Uterus (tissue), 3 donors: ENCODE measurements at regions not wholly inside any gene's neighbourhood (a gene's known extent, or its start where the extent isn't known, plus 50 kb on each side); places are given as distances from the start of the nearest gene placed in this dataset.

Experiments used
- DNase-seq, 2 donors: peaks; one replicate each; pipeline ENCODE4 v3.0.0-alpha.2; 2019 to 2020
- H3K27ac ChIP-seq, 2 donors: fragments of 200-600 bp; sonication (generic); 1 replicate in 1 of 2; 2 replicates in 1 of 2; pipeline ENCODE4 v1.5.1; 2016 to 2018
- H3K27me3 ChIP-seq, 2 donors: fragments of 200-600 bp; sonication (generic); one replicate each; pipeline ENCODE4 v1.5.1; 2018 to 2019; ENCODE audit warnings: control low read depth in 1 of 2
- H3K36me3 ChIP-seq, 2 donors: fragments of 200-600 bp; sonication (generic); one replicate each; pipeline ENCODE4 v1.5.1; 2019; ENCODE audit warnings: control low read depth in 1 of 2
- H3K4me1 ChIP-seq, 2 donors: fragments of 200-600 bp; sonication (generic); one replicate each; pipeline ENCODE4 v1.5.1; 2018 to 2019; ENCODE audit warnings: control low read depth in 1 of 2
- H3K4me3 ChIP-seq, 2 donors: fragments of 200-600 bp; sonication (generic); 1 replicate in 1 of 2; 2 replicates in 1 of 2; pipeline ENCODE4 v1.5.1; 2018 to 2019; ENCODE audit warnings: mild to moderate bottlenecking in 1 of 2
- H3K9me3 ChIP-seq, 2 donors: fragments of 200-600 bp; sonication (generic); one replicate each; pipeline ENCODE4 v1.5.1; 2019; ENCODE audit warnings: control low read depth in 1 of 2
- POLR2A ChIP-seq, 2 donors: fragments of 450-650 bp; IDR thresholded peaks; one replicate each; pipeline ENCODE4 v1.6.1; 2016; ENCODE audit warnings: antibody characterized with exemption in 2 of 2, mild to moderate bottlenecking in 1 of 2, moderate library complexity in 1 of 2
- intact Hi-C: fragments of 100-400 bp; cut with DNase I; formaldehyde crosslinking; loops from one replicate; pipeline ENCODE4 v1.15.1; 2023; ENCODE audit warnings: low total_unique reads
- TF ChIP-seq, protein P1 (sequence below), 4 experiments: fragments of 200-600 bp in 2 of 4; fragments of 450-650 bp in 2 of 4; sonication (generic) in 2 of 4; IDR thresholded peaks; one replicate each; pipeline ENCODE4 v1.5.1; 2016 to 2019; ENCODE audit warnings: antibody characterized with exemption in 4 of 4, mild to moderate bottlenecking in 2 of 4, moderate library complexity in 1 of 4
- donor health status: DM: yes; HTN: yes; CAD: no.

DNA sequence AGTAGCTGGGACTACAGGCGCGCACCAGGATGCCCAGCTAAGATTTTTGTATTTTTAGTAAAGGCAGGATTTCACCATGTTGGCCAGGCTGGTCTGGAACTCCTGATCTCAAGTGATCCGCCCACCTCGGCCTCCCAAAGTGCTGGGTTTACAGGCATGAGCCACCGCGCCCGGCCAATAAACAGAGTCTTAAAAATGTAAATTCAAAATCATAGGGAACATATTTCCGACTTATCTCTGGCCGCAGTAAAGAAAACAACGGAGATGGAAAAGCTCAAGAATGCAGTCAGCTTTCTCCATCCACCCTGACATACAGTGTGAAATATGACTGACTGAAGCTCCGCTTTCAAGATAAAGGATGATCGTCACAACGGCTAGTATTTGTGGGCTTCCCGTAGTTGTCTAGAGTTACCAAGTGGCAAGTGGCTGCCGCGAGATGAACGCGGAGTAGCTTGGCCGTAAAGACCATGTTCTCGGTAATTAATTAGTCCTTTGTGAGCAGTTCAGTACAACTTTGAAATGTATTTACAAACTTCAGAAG is 495.1 kb upstream of the FAT1 start:
- Histone ChIP-seq H3K9me3 (no peaks in the 10 kb centered on the region), H3K36me3 (no peaks in the 10 kb centered on the region), H3K27ac (no peak overlapping the region), H3K4me1 (no peaks in the 10 kb centered on the region), H3K27me3 (no peaks in the 10 kb centered on the region), H3K4me3 (no peak overlapping the region)
- TF ChIP-seq POLR2A (IDR thresholded peaks at IDR 0.05), result no peak
- TF ChIP-seq, protein P1, sequence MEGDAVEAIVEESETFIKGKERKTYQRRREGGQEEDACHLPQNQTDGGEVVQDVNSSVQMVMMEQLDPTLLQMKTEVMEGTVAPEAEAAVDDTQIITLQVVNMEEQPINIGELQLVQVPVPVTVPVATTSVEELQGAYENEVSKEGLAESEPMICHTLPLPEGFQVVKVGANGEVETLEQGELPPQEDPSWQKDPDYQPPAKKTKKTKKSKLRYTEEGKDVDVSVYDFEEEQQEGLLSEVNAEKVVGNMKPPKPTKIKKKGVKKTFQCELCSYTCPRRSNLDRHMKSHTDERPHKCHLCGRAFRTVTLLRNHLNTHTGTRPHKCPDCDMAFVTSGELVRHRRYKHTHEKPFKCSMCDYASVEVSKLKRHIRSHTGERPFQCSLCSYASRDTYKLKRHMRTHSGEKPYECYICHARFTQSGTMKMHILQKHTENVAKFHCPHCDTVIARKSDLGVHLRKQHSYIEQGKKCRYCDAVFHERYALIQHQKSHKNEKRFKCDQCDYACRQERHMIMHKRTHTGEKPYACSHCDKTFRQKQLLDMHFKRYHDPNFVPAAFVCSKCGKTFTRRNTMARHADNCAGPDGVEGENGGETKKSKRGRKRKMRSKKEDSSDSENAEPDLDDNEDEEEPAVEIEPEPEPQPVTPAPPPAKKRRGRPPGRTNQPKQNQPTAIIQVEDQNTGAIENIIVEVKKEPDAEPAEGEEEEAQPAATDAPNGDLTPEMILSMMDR (IDR thresholded peaks at IDR 0.05), result no peak
- intact Hi-C loops, result no loop called here
- no peak for DNase-seq

DNA sequence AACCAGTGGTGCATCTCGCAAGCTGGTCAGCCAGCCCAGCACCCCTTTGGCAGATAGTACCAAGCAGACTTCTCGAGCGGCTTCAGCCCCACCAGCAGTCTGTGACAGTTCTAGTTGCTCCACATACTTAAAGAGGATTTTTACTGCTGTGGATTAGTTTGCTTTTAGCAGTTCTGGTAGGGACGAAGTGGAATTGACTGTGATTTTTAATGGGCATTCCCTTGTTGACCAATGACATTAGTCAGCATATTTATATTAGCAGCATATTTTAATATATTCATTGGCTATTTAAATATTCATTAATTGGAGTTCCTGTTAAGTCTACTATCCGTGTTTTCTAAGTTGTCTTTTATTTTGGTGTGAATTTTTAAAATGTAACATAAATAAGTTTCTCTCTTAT is 500.9 kb upstream of the FAT1 start:
- H3K36me3 ChIP-seq, result no peaks in the 10 kb centered on the region
- H3K27ac ChIP-seq, result no peak overlapping the region
- no peak for TF ChIP-seq POLR2A (IDR thresholded peaks at IDR 0.05)
- TF ChIP-seq, protein P1 (IDR thresholded peaks at IDR 0.05), result no peak
- no peaks in the 10 kb centered on the region for H3K27me3 ChIP-seq
- H3K4me3 ChIP-seq, result no peak overlapping the region
- intact Hi-C loops, result no loop called here
- no peak for DNase-seq
- no peaks in the 10 kb centered on the region for H3K4me1 ChIP-seq
- H3K9me3 ChIP-seq, result no peaks in the 10 kb centered on the region

DNA sequence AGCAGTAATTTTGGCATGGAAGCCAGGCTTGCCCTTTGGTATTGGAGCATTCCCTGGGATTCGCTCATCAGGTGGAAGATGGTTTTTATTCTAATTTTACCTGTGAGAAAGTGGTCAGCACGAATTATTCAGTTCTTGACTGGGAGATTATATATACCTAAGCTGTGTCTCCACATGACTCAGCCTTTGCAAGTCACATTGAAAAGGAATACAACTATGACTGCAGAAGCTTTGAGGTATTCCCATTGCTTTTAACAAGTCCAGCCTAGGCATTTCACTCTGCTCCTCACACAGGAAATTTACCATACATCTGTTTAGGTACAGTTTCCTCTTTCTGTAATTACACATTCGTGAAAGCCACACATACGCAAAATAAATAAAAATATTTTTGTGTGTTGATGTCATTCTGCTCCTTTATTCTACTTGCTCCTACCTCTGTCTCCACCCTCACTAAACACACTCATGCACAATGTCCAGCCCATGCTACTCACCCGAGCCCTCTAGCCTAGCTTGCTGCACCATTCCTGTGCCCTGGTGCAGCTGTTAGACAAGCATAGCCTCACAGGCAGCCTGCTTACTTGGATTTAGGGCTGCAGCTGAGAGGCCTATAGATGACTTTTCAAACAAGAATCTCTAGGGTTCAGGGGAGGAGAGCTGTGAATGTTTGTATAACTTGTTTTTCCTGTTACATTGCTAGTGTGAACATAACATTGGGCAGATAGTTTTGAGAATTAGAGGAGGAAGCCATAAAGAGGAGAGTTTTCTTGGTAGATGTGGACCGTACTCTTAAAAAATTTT is 504.4 kb upstream of the FAT1 start:
- no peaks in the 10 kb centered on the region for H3K9me3 ChIP-seq
- H3K4me1 ChIP-seq, result no peaks in the 10 kb centered on the region
- H3K4me3 ChIP-seq, result no peak overlapping the region
- intact Hi-C loops, result no loop called here
- no peaks in the 10 kb centered on the region for H3K36me3 ChIP-seq
- DNase-seq, result no peak
- H3K27ac ChIP-seq, result no peak overlapping the region
- no peak for TF ChIP-seq POLR2A (IDR thresholded peaks at IDR 0.05)
- TF ChIP-seq, protein P1 (IDR thresholded peaks at IDR 0.05), result no peak
- H3K27me3 ChIP-seq, result no peaks in the 10 kb centered on the region

DNA sequence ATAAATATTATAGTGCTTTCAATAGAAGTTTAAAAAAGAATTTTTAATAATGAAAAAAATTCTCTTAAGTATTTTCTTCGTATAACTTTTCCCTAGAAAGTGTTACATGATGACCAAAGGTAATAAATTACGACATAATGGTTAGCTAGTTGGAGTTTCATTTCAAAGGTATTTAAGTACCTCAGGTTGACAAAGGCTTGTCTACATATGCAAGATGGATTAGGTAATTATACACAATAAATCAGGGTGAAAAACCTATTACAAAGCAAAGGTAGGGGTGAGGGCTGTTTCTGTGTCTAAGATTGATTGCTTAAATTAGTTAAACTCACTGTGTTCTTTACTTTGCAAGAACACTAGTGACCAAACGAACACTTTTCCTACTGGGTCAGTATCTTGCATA is 508.5 kb upstream of the FAT1 start:
- TF ChIP-seq, protein P1 (IDR thresholded peaks at IDR 0.05), result no peak
- TF ChIP-seq POLR2A (IDR thresholded peaks at IDR 0.05), result no peak
- intact Hi-C loops, result no loop called here
- no peaks in the 10 kb centered on the region for H3K9me3 ChIP-seq

DNA sequence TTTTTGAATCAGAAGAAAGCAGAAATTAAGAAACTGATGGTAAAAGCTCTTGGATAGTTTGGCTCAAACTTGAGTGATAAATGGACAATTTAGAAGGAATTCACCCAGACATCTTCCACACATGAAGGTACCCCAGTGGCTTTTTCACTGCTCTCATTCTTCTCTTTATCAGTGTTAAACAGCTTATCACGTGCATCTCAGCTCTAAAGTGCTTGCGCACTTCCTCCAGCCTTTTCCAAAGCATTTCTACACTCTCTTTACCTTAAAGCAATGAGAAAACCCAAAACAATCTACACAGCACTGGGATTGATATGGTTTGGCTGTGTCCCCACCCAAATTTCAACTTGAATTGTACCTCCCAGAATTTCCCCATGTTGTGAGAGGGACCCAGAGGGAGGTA is 509.1 kb upstream of the FAT1 start:
- no peak overlapping the region for H3K27ac ChIP-seq
- H3K9me3 ChIP-seq, result no peaks in the 10 kb centered on the region
- no peak overlapping the region for H3K4me3 ChIP-seq
- DNase-seq, result no peak
- H3K36me3 ChIP-seq, result no peaks in the 10 kb centered on the region
- TF ChIP-seq, protein P1 (IDR thresholded peaks at IDR 0.05), result no peak
- no peak for TF ChIP-seq POLR2A (IDR thresholded peaks at IDR 0.05)
- intact Hi-C loops, result no loop called here
- no peaks in the 10 kb centered on the region for H3K4me1 ChIP-seq
- no peaks in the 10 kb centered on the region for H3K27me3 ChIP-seq

More for the DNA sequence above, 508.5 kb upstream of the FAT1 start:
- Histone ChIP-seq H3K27ac (no peak overlapping the region), H3K4me3 (no peak overlapping the region), H3K36me3 (no peaks in the 10 kb centered on the region), H3K4me1 (no peaks in the 10 kb centered on the region), H3K27me3 (no peaks in the 10 kb centered on the region)
- DNase-seq, result no peak
